NCI-H146 treated with DMSO at 0.1 percent for 48 hours (cell line): ENCODE measurements at regions not wholly inside any gene's neighbourhood (a gene's known extent, or its start where the extent isn't known, plus 50 kb on each side); places are given as distances from the start of the nearest gene placed in this dataset.

ENCODE experiments used
- DNase-seq: peaks from one replicate; lab custom pipeline; 2025; ENCODE audit not compliant: unreplicated experiment; lab: John Stamatoyannopoulos, UW

DNA sequence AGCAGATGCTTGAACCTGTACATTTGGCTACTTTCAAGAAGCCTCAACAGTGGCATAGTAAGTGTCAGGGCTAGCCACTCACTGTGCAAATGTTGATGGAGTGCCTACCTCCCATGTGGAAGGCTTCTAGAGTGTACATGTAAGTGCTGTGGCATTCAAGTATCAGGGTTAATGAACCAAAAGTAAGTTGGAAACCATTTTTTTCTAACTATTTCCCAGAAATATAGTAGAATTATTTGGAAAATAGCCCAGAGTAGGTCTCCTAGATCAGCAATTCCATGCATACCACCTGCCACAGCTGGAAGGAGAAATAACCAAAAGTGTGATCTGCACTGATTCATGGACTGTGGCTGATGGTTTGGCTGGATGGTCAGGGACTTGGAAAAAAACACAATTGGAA lies 53.3 kb downstream of the FOXD1 start:
- DNase-seq: no peak

DNA sequence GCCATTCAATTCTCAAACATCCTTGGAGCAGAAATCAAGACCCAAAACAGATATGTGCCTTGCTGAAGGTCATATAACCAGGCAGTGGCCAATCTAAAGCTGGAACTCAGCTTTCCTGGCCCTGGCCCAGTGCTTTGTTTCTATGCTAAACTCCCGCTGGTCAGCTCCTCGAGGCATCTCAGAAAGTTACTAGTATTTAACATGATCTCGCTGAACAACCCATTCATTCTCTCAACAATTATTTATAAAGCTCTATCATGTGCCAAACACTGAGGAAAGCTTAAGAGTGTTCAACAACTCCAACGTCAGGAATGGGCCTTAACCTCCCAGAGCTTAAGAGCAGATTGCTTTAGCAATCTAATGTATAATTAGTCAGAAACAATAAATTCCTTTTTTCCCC lies 54.0 kb downstream of the FOXD1 start:
- no peak for DNase-seq

DNA sequence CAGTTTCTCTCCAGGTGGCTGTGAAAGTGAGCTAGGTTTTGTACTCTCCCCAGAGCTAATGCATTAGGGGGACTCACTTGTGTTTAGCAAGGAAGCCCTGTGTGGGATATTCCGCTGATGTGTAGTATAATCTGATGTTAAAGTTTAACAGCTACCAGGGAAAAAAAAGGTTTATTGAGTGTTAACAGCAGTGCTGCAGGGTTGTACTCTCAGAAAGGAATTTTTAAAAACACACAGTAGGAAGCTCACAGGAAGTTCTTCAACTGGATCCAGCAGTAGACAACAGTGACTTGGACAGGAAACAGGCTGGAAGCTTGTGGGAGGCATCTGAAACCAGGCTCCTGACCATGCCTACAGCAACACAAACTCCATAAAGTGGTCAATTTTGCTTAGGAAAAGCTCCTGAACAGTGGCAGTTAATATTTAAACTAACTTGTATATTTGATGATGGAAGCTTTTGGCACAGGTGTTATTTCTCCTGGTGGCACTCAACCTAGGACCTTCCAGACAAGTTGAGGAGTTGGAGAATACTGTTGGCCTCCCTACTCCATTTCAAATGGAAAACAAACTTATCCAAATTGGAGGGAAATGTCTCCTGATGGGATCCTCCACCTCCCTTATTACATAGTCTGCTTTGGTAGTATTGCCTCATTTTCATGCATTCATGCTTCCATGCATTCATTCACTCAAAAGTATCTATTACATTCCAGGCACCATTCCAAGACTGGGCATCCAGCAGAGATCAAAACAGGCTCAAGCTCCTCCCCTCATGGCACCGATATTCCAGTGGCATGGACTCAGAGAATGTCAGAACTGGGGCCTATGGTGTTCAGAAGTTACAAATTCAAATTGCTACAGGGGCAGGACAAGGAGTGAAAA lies 54.7 kb downstream of the FOXD1 start:
- no peak for DNase-seq

DNA sequence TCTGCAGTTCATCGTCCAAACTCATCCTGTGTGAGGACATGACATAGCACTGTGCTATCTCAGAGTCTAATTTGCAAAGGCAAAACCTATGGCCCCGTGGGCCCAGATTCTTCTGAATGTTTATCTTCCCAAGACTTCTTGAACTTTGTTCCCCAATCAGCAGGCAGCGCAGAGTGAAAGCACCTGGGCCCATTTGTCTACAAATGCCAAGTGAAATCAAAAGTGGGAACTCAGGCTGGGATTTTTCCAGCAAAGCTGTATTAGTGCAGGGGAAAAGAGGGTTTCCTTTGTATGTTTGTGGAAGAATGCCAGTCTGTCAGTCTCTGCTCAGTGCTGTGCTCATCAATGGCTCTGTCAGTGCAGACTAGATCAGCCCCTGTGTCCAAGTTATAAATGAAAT lies 55.8 kb downstream of the FOXD1 start:
- DNase-seq: no peak

- no peak for DNase-seq
Measured at GRCh38 chr5:73391441-73391881, 57.1 kb downstream of the FOXD1 start.

GRCh38 chr5:73390972-73391371 lies 57.6 kb downstream of the FOXD1 start:
- DNase-seq: no peak

GRCh38 chr5:73388740-73389139 lies 59.8 kb downstream of the FOXD1 start:
- no peak for DNase-seq

- DNase-seq: no peak
Measured at GRCh38 chr5:73388306-73388684, 60.3 kb downstream of the FOXD1 start.

GRCh38 chr5:73387601-73388305 lies 60.8 kb downstream of the FOXD1 start:
- DNase-seq: no peak

GRCh38 chr5:73387149-73387591 lies 61.4 kb downstream of the FOXD1 start:
- DNase-seq: no peak

- no peak for DNase-seq
Measured at GRCh38 chr5:73384861-73385260, 63.7 kb downstream of the FOXD1 start.

DNA sequence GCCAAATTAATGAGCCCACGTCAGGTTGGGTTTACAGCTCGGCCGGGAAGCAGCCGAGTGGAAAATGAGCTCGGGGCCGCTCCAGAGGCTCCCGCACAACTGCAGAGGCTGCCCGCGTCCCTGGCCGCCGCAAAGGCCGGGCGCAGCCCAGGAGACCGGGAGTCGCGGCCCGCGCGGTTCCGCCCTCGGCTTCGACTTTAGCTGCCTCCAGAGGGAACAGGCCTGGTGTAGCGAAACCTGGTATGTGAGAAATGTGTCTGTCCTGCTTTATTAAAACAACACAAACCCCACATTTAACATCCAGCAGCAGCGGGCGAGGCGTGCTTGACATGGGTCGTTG lies 66.2 kb downstream of the FOXD1 start:
- DNase-seq: no peak

- no peak for DNase-seq
Measured at GRCh38 chr5:73381590-73382400, 66.8 kb downstream of the FOXD1 start.

- no peak for DNase-seq
Measured at GRCh38 chr5:73380710-73381589, 67.6 kb downstream of the FOXD1 start.

- DNase-seq: no peak
Measured at GRCh38 chr5:73380041-73380440, 68.5 kb downstream of the FOXD1 start.

DNA sequence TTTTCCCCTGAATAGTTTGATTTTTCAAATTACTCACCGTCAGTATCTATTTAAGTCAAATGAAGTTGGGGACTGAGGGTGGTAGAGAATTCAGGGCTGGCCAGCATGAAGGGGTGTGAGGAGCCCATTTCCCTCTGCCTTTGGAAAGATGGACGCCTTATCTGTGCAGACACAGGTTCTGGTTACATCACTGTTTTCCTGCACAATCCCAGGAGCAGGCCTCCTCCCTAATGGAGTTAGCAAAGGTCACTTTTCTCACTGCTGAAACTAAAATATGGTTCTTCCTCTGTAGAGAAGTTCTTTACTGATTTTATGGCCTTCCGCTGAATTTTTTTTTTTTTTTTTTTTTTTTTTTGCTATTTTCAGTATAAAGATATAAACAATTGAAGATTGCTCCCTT lies 69.1 kb downstream of the FOXD1 start:
- DNase-seq: no peak

DNA sequence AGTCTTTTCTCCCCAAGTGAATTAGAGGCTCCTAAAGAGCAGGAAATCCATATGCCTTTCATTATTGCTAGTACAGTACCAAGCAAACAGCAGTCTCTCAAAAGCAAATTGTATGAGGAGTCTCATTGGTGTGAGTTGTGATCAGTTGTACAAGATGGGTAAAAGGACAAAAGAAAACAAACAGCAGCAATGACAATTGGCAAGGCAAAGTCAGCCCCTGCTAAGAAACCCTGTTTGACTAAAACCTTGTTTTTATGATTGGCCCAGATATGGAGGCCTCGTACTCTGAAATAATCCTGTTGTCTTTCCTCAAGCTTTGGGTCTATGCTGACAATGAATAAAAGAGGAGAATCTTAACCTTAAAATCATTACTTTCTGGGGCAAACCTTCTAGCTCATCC lies 69.8 kb downstream of the FOXD1 start:
- DNase-seq: no peak

DNA sequence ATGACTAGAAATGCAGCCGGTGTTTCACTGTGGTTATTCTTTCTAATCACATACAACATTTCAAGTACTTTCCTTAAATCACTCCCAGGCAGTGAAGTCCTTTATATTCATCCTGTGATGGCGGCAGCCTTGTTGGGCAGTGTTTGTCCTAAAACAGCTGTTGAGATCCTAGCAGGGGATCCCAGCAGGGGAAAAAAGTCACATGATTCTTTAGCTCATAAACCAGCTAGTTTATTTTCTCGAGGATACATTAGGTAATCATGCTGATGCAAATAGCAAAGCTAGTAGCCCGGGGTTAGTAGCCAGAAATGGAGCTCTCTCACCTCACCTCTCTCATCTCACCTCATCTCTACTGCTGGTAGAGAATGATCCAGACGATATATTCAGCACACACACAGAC lies 70.5 kb downstream of the FOXD1 start:
- DNase-seq: peak; percentile 70

DNA sequence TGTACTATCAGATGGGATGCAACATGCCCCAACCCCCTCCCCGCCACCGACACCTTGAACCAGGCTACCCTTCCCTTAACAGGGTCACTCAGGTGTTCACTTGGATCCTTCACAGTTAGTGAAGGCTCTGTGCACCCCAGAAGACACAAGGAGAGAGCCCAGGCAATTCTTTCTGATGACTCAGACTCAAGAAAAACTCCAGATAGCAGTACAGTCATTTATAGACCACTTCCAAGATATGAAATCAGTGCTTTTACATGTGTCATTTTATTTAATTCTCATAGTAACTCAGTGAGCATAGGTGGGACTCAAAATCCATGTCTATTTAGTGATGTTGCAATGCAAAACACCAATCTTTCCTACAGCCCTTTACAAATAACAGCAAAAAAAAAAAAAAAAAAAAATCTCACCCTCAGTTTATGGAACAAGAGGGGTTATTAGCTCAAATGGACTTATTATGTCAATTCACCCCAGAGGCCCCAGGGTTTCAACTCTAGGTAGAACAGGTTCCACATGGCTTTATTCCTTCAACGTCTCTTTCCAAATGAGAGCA lies 71.9 kb downstream of the FOXD1 start:
- no peak for DNase-seq

DNA sequence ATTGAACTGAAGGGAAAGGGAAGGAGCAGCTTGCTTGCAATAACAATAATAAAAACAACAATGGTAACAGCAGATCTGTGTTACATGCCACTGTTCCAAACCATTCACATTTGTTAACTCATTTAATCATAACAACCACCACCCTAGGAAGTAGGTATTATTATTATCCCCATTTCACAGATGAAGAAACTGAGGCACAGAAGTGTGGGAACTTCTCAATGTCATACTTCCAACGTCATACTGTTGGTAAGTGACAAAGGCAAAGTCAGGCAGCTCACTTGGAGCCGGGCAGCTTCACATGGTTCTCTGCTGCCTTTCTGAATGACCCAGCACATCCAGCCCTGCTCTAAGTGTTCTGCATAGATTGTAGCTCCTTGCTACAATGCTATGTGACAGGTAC lies 72.6 kb downstream of the FOXD1 start:
- DNase-seq: no peak
